Right lobe of liver (tissue), 4 donors: ENCODE measurements at regions not wholly inside any gene's neighbourhood (a gene's known extent, or its start where the extent isn't known, plus 50 kb on each side); places are given as distances from the start of the nearest gene placed in this dataset.

Experiments
- CTCF ChIP-seq, 4 donors: fragments of 200-600 bp in 3 of 4; fragments of 450-650 bp in 1 of 4; IDR thresholded peaks; one replicate each; pipeline versions ENCODE4 v1.5.1 to v1.8.0; 2016 to 2022; ENCODE audit warnings: antibody characterized with exemption in 4 of 4, mild to moderate bottlenecking in 2 of 4
- POLR2A ChIP-seq: fragments of 450-650 bp; IDR thresholded peaks from one replicate; pipeline ENCODE4 v1.6.1; 2017; ENCODE audit warnings: antibody characterized with exemption, mild to moderate bottlenecking
- donor health status: DM: no; HTN: no; CAD: no.
- donor health status: DM: no; HTN: no; CAD: no.
- donor health status: DM: no; HTN: yes; CAD: no.

GRCh38 chr12:19910681-19911080, 457.7 kb upstream of the PDE3A start:
- no peak for TF ChIP-seq POLR2A
- TF ChIP-seq CTCF (IDR thresholded peaks at IDR 0.05): no peak
